CD1c-positive myeloid dendritic cell (primary cell): ENCODE measurements at regions not wholly inside any gene's neighbourhood (a gene's known extent, or its start where the extent isn't known, plus 50 kb on each side); places are given as distances from the start of the nearest gene placed in this dataset.

Source experiments
- DNase-seq: peaks from one replicate; pipeline ENCODE4 v3.0.0-alpha.2; 2016; ENCODE audit errors: extremely low spot score

GRCh38 chr5:135218790-135219568 lies 180.1 kb downstream of the MACROH2A1 start:
- no peak for DNase-seq

- DNase-seq: no peak
These were observed 180.6 kb downstream of the MACROH2A1 start for GRCh38 chr5:135218486-135218755.

DNA sequence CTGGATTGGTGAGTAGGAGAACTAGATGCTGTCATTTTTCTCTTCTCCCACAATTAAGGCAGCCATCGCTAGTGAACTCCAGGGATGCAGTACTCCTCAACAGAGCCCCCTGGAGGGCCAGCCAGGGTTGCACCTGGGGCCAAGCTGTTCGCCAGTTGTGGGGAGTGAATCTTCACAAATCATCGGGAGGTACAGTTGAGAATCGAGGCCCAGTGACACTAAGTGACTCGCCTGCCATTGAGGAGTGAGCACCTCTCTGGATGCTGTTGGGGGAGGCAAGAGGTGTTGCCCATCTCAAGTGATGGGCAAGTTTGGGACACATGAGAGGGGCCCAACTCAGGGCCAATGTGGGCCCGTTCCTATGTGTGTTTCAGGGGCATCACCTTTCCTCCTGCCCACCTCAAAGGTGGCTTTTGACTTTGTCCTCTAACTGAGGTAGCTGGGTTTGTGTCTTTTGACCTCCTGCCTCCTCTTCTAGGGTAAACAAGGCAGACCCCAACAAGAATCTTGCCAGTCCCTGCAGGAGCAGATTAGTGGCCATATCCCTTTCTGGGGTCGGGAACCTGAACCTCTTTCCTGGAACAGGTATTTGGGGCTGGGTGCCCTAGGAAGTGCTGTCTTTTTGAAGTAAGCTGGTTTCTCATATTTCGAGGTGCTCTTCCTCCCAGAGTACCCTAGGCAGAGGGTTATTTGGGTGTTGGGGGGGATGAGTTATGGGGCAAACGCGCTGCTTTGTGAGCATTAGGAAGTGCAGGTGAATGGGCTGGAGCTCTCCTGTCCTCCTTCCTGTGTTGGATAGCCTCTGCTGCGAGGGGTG lies 181.2 kb downstream of the MACROH2A1 start:
- DNase-seq: no peak

DNA sequence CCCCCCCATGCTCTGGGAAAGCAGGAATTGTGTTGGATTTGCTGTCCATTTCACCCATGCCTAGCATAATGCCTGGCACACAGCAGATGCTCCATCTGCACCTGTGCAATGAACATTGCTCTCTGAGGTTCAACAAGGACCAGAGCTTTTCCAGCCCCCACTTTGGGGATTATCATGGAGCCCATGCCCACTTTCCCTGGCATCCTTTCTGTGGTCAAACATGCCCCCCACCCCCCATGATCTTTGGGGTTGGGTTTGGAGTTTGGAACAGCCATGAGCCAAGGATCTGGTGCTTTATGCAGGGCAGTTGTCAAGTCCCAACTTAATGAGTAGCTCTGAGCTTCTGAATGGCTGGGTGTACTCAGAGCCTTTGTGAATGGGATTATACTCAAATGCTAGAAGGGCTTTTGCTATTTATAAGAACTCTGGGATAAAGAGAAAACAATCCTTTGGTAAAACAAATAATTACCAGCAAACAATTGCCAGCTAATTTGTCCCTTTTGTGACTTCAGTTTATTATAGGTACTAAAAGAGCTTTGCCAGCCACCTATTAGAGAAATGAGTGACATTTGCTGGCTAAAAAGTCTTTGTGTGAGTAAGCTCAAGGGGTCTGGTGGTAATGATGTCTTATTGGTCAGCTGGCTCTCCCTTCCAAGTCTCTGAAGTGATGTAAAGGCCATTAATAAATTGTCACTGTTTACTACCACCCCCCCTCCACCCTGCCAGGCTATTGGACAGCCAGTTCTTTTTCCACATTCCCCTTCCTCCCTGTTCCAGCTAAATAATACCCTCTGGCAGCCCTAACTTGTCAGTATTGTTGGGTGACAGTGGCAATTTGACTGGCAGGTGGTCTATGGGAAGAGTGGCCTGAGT lies 182.3 kb downstream of the MACROH2A1 start:
- DNase-seq: no peak

- peak; percentile 26 for DNase-seq
These were observed 181.8 kb upstream of the PITX1 start for GRCh38 chr5:135215617-135216470.

DNA sequence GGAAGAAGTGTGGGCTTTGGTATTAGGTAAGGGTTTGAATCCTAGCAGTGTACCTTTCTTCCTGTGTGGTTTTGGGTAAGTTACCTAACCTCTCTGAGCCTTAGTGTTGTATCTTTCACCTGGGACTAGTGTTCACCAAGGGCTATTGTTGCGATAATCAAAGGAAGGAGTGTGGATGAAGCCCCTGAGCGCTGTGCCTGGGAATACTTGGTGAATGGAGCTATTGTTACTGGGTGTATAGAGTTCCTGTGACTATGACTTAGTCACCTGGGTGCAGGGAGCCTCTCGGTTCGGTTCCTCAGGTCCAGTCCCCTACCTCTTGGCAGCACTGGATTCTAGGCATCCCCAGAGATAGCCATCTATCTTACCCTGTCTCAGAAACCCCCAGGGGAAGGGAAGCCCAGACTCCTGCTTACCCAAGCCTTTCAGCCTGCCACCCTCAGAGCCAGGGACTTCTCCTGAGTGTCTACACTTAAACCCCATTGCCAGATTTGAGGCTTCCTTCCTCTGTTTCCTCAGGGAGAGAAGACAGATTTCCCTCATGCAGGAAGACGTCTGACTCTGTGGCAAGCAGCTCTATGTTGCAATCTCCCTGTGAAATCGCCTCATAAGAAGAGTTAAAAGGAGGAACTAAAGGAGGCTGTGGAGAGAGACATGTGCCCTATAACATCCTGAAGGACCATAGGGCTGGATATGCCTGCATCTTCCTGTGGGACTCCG lies 181.0 kb upstream of the PITX1 start:
- DNase-seq: peak; percentile 88

- no peak for DNase-seq
These were observed 179.6 kb upstream of the PITX1 start for GRCh38 chr5:135213466-135214239.

- no peak for DNase-seq
These were observed 179.0 kb upstream of the PITX1 start for GRCh38 chr5:135213027-135213386.

GRCh38 chr5:135212361-135213026 lies 178.5 kb upstream of the PITX1 start:
- no peak for DNase-seq

- DNase-seq: no peak
These were observed 177.8 kb upstream of the PITX1 start for GRCh38 chr5:135211791-135212190.

- no peak for DNase-seq
These were observed 177.2 kb upstream of the PITX1 start for GRCh38 chr5:135211083-135211790.

- no peak for DNase-seq
These were observed 176.4 kb upstream of the PITX1 start for GRCh38 chr5:135210286-135211055.

DNA sequence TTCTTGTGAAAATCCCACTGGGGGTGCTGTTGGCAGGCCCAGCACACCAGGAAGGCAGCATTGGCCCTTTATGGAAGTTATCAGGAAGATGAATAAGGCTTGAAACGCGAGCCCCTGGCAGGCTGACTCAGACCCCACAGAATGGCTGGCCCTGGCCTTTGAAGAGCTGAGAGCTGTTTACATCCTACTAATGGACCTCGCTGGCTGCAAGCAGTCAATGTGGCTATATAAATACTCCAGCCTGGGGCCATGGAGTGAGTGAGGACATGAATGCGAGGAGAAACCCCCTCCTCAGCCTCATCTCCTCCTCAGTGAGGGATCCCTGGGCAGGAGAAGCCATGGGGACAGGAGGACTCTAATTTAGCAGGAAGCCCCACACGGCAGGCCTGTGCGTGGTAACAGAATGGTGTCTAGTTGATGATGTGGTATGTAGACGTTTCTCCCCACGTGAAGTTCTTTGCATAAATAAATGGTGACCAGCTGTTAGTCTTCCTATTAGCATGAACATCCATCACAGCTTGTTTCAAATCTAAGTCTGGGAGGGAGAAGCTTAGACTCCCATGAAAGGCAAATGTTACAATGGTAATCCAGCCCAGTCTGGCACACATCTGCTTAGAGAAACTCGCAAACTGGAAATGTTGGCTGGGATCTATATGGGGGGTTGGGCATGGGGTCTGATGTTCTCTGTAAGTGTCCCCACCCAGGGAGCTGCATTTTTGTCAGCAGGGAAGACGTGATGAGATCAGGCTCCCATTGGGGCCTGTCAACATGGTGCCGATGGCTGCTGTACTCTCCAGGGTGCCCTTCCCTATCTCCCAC lies 175.1 kb upstream of the PITX1 start:
- no peak for DNase-seq

- no peak for DNase-seq
These were observed 174.5 kb upstream of the PITX1 start for GRCh38 chr5:135208555-135208902.

- no peak for DNase-seq
These were observed 173.8 kb upstream of the PITX1 start for GRCh38 chr5:135207866-135208265.

GRCh38 chr5:135206862-135207261 lies 172.8 kb upstream of the PITX1 start:
- no peak for DNase-seq

- no peak for DNase-seq
These were observed 171.8 kb upstream of the PITX1 start for GRCh38 chr5:135205632-135206349.
